ENCODE measurements at regions not wholly inside any gene's neighbourhood (a gene's known extent, or its start where the extent isn't known, plus 50 kb on each side); places are given as distances from the start of the nearest gene placed in this dataset.
"Not testable (repeated sequence)": the region's sequence is repeated elsewhere in the genome, so short reads cannot be mapped to it uniquely, and the experiment has no call there.

DNA sequence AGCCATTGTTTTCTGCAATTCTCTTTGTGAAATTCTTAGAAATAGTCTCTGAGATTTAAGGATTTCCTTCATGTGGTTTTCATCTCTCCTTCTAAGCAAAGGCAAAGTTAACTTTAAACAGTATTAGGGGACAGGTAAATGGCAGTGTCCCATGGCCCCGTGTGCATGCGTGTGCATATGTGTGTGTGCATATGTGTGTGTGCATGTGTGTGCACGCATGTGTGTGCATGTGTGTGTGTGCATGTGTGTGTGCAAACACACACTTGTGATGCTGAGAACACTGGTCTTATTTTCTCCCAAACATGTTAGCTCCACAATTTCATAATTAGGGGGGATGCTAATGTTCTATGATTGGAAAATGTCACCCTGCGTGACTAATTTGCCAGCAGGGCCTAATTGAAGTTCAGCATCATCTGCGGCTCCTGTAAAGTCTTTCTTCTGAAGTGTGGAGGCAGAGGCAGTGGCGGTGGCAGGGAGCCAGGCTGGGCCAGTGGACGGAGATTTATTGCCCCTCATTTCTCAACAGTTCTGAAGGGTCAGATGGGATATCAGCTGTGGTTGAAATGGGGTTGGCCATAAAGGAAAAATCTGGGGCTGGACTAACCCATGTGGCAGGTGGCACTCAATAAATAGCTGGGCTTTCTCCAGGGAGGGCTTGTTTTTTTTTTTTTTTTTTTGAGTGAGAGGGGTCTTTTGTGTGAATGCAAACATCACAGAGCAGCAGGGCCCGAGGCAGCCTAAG is 289.3 kb upstream of the PODXL start:
- no peak for DNase-seq

- DNase-seq, result peak; percentile 85
Measured at GRCh38 chr7:131844369-131844768, 287.9 kb upstream of the PODXL start.

GRCh38 chr7:131843898-131844331 is 287.5 kb upstream of the PODXL start:
- no peak for DNase-seq

DNA sequence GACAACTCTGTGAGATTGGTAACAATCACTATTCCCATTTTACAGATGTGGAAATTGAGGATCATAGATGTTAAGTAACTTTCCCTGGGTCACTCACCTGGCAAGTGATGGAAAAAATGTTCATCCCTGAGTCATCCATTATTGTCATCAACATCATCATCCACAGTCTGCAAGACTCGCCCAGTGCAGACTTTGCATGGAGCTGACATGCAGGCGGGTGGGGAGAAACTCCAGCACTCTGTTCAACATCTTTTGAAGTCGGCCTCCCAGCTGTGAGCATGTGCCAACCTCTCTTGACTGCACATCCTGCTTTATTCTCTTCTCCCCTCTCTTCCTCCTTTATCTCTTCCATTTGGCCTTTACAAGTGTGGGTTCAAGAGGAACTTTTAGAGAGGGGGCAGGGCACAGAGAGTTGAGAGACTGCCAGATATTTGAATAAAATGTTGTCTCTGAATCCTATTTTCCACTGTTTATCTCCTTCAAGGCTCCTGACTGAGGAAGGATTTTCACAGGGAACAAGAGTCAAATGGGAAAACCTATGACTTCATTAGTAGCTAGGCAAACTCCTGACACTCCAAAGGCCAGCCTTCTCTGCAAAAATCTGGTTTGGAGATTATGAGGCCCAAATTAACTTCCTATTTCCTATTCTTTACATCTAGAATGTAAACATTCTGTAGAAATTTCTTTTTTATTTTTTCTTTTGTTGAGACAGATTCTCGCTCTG is 283.7 kb upstream of the PODXL start:
- no peak for DNase-seq

GRCh38 chr7:131836733-131837132 is 280.3 kb upstream of the PODXL start:
- no peak for DNase-seq

DNA sequence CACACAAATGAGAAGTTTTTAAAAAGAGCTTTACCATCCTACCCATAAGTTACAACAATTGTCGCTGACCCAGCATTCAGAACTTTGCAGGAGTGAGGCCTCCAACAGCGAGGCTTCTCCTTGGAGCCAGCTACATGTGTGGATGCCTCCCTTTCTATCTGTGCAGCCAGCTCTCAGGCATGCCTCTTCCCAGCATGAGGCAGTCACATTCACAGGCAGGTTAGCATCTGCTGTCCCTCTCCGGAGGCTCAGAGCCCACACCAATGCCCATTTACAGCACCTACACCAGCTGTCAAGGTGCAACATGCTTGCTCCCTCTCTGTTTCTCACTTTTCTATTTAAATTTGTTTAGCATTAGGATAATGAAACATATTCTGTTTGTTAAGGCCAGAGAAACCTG is 278.7 kb upstream of the PODXL start:
- peak; percentile 73 for DNase-seq

- DNase-seq, result no peak
Measured at GRCh38 chr7:131830681-131831080, 274.3 kb upstream of the PODXL start.

DNA sequence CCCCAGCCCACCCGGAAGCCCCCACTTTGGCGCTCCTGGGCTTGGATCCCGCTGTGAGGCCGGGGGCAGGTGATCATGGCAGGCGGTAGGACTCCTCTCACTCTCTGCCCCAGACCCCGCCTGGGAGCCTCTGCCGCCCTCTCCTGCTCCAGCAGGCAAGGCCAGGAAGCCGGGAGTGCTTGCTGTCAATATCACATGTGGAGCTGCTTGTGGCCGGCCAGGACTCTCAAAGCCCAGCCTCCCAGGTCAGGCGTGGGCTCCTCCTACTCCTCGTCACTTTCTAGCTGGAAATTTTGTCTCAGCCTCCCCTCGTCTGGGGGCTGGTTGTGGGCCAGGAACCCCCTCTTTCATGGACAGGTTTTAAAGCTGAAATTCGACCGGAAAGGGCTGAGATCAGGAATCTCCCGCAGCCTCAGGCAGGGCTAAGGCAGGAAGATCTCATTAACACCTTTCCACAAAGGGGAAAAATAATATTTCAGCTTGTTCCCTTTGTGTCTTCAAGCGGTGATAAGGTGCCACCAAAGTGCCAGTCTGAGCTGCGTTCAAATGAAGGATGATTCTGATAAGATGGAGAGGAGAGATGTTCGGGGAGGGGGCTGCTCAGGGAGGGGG is 273.6 kb upstream of the PODXL start:
- no peak for DNase-seq

- no peak for DNase-seq
Measured at GRCh38 chr7:131827421-131827820, 271.0 kb upstream of the PODXL start.

DNA sequence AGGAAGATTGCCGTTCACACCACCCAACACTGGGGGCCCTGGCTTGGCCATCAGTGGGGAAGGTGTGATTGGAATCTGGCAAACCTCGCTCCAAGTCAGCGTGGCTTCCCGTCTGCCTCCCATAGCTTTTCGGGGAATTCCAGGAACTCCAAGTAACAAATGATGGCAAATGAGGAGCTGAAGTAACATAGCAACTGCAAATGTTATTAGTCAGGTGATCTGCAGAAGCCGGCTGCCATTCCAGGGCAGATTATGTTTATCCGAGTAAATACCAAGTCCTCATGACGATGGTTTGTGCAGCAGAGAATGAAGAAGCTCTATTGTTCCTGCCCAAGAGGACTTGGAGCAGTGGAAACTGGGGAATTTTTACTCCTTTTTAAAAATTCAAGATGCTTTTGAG is 270.5 kb upstream of the PODXL start:
- no peak for DNase-seq

- not testable (repeated sequence) for DNase-seq
Measured at GRCh38 chr7:131823961-131824440, 267.6 kb upstream of the PODXL start.

GRCh38 chr7:131819891-131820290 is 263.5 kb upstream of the PODXL start:
- peak; percentile 69 for DNase-seq

GRCh38 chr7:131816391-131817007 is 260.1 kb upstream of the PODXL start:
- peak; percentile 60 for DNase-seq

DNA sequence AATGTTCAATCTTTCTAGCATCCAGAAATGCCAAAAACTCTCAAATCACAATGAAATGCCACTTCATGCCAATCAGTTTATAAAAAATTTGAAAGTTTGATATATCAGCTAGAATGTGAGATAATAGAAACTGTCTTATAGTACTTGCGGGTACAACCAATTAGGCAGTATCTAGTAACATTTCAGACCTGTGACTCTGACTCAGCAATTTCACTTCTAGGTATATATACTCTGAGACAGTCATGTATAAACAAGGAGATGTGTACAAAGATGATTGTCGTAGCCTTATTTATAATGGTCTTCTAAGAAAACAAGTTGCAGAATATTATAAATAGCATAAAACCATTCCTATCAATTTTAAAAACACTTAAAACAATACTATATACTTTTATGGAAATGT is 252.3 kb upstream of the PODXL start:
- DNase-seq, result no peak

DNA sequence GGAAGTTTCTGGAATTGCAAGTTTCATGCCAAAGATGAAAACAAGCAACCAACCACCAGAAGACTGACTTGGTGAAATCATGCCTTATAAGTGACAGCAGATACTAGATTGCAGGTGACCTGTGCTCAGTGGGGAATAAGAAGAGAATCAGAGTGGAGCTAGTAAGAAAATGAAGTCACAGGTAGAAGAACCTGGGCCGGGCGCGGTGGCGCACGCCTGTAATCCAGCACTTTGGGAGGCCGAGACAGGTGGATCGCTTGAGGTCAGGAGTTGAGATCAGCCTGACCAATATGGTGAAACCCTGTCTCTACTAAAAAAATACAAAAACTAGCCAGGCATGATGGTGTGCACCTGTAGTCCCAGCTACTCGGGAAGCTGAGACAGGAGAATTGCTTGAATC is 251.7 kb upstream of the PODXL start:
- DNase-seq, result not testable (repeated sequence)

GRCh38 chr7:131803816-131804215 is 247.4 kb upstream of the PODXL start:
- DNase-seq, result no peak

DNA sequence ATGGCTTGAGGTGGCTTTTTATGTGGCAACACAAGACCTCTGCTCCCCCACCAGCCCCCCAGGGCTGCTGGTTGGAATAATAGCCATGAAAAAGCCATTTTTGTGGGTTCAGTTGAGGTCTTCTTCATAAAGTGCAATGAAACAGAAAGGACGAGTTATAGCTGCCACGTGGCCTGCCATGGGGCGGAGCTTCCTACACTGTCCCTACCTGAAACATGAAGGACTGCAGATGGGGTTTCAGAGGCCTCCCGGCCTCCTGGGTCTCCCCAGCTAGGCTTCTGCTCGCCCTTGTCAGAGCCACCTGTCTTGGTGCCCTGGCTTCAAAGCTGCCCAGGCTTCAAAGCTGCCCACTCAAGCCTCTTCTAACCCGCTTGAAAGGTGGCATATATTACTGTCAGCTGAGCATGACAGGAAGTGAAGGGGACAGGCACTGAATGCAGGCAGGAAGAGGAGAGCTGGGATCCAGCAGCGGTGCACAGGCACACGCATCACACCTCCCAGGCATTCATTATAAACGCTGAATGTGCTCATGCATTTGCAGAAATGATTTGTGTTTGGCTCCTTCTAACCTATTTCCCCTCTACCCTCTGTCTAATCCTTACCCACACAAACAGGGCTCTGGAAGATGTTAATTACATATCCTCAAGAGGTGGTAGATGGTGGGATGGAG is 245.9 kb upstream of the PODXL start:
- no peak for DNase-seq

- DNase-seq, result no peak
Measured at GRCh38 chr7:131800531-131800930, 244.1 kb upstream of the PODXL start.

DNA sequence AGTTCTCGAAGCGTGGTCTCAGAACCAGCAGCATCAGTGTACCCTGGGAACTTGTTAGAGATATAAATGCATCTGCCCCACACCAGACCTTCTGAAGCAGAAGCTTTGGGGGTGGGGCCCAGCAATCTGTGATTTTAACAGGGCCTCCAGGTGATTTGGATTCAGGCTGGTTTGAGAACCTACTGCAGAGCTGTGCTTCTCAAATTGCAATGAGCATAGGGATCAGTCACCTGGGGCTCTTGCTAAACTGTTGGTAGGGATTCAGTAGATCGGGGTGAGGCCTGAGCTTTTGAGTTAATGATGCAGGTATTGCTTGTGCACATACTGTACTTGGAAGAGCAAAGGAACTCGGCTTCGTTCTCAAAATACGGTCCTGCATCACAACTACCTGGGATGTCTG is 243.6 kb upstream of the PODXL start:
- DNase-seq, result no peak

- DNase-seq, result no peak
Measured at GRCh38 chr7:131797841-131798240, 241.4 kb upstream of the PODXL start.

DNA sequence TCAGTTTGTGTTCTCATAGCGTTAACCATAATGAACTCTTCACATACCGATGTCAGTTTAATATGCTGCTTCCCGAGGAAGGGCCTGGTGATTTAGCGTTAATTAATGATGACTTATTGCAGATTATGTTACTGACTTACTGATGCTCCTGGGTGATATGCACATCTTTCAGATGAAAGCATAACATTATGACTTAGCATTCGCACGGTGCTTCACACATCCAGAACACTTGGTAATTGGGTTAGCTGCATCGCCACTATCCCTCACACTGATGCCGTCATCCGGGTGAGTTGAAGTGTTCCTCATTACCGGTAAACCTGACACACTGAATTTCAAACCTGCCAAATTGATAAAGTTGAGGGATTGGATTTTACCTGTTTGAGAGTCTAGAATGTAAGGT is 239.0 kb upstream of the PODXL start:
- DNase-seq, result no peak

GRCh38 chr7:131792311-131792710 is 235.9 kb upstream of the PODXL start:
- no peak for DNase-seq

DNA sequence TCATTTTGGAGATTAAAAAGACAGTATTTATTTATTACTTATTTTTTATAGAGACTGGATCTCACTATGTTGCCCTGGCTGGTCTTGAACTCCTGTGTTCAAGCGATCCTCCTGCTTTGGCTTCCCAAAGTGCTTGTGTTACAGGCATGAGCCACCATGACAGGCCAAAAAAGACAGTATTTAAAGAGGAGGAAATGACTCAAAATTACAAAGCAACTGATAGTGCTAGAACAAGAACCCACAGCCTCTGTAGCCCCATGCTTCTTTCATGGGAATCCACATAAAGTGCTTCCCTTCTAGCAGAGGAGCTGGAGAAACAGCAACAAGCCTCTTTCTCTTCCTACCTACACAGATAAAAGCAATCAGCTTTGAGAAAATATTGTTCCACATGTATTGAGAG is 230.7 kb upstream of the PODXL start:
- no peak for DNase-seq

Measured in DMS 273 treated with DMSO at 0.1 percent for 48 hours (cell line).